WI38 (cell line): ENCODE measurements at regions not wholly inside any gene's neighbourhood (a gene's known extent, or its start where the extent isn't known, plus 50 kb on each side); places are given as distances from the start of the nearest gene placed in this dataset.

ENCODE experiments used
- H3K4me3 ChIP-seq: 2 replicates; pipeline ENCODE4 v1.5.1; 2011; ENCODE audit warnings: low read depth, mild to moderate bottlenecking, control low read depth, low read length
- TF ChIP-seq, protein P1 (sequence below): IDR thresholded peaks from 2 replicates; pipeline ENCODE4 v1.5.1; 2012; ENCODE audit warnings: low read depth, mild to moderate bottlenecking, control low read depth, low read length

GRCh38 chr2:172204309-172204708, 101.6 kb upstream of the DLX2 start:
- H3K4me3 ChIP-seq = no peak overlapping the region
- TF ChIP-seq, protein P1, sequence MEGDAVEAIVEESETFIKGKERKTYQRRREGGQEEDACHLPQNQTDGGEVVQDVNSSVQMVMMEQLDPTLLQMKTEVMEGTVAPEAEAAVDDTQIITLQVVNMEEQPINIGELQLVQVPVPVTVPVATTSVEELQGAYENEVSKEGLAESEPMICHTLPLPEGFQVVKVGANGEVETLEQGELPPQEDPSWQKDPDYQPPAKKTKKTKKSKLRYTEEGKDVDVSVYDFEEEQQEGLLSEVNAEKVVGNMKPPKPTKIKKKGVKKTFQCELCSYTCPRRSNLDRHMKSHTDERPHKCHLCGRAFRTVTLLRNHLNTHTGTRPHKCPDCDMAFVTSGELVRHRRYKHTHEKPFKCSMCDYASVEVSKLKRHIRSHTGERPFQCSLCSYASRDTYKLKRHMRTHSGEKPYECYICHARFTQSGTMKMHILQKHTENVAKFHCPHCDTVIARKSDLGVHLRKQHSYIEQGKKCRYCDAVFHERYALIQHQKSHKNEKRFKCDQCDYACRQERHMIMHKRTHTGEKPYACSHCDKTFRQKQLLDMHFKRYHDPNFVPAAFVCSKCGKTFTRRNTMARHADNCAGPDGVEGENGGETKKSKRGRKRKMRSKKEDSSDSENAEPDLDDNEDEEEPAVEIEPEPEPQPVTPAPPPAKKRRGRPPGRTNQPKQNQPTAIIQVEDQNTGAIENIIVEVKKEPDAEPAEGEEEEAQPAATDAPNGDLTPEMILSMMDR = no peak

DNA sequence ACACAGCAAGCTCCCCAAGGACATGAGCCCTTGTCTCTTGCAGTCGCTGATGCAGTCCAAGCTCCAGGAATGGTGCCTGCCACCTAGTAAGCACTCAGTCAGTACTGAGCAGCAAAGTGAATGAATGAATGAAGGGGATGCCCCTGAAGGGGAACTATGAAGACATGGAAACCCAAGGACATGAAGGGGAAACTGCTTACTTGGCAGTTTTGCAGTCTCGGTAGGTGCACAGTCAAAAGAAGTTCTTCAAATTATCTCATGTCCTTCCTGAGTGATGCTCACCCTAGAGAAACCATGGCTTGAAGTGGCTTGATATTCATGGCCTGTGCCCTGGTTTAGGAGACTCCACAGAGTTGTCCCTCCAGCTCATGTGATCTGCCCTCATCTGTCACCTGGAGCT, 102.1 kb upstream of the DLX2 start:
- no peak overlapping the region for H3K4me3 ChIP-seq
- TF ChIP-seq, protein P1 = no peak

DNA sequence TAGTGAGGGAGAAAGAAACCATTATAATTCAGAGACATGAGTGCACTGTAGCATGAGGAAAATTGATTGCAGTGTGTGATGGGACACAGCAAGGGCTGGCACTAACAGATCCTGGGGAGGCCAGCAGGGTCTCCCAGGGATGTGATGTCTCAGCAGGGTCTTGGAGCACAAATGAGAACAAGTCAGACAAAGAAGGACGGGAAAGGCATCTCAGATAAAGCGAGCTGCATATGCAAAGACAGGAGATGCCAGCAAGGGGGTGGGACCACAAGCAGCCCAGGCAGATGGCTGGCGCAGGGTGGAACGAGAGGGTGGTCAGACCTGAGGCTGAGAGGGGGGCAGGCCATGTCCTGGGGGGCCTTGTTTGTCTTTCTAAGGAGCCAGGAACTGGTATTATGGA, 102.6 kb upstream of the DLX2 start:
- H3K4me3 ChIP-seq = no peak overlapping the region
- TF ChIP-seq, protein P1 = no peak

DNA sequence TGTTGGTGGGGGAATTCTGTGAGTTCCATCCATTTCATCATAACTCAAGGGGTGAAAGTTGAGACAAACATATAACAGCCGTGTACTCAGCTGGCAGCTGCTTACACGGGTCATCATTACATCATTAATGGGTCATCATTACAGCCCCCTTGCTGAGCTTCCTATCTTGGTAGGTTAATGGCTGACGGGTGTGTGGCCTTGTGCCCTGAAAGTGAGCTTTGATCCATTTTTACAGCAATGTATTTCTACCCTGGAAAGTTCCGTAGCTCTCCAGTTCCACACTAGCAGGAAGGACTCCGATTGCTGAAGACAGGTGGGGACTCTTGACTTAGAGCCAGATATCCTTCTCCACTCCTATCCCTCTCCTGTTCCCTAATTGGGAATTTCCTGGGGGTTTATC, 105.2 kb upstream of the DLX2 start:
- TF ChIP-seq, protein P1 = no peak
- no peak overlapping the region for H3K4me3 ChIP-seq

GRCh38 chr2:172208791-172209325, 106.2 kb upstream of the DLX2 start:
- H3K4me3 ChIP-seq = no peak overlapping the region
- TF ChIP-seq, protein P1 = no peak

GRCh38 chr2:172210599-172210998, 107.9 kb upstream of the DLX2 start:
- TF ChIP-seq, protein P1 = no peak

DNA sequence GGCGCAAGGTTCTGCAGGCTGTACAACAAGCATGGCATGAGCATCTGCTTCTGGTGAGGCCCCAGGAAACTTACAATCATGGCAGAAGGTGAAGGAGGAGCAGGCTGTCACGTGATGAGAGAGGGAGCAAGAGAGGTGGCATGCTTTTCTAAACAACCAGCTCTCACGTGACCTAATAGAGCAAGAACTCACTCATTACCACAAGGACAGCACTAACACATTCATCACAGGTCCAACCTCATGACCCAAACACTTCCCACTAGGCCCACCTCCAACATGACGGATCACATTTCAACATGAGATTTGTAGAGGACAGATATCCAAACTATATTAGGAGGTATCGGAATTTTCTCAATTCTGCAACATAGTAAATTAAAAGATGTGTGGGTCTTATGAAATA, 108.8 kb upstream of the DLX2 start:
- no peak overlapping the region for H3K4me3 ChIP-seq
- TF ChIP-seq, protein P1 = no peak

More at GRCh38 chr2:172210599-172210998, 107.9 kb upstream of the DLX2 start:
- no peak overlapping the region for H3K4me3 ChIP-seq
